ENCODE measurements at regions not wholly inside any gene's neighbourhood (a gene's known extent, or its start where the extent isn't known, plus 50 kb on each side); places are given as distances from the start of the nearest gene placed in this dataset.

GRCh38 chr2:103233691-103234090 is 471.9 kb downstream of the TMEM182 start:
- TF ChIP-seq POLR2A (IDR thresholded peaks at IDR 0.05; ENCODE audit: control extremely low read depth in 1 of 2, low read depth in 2 of 2, low read length in 2 of 2): no peak
- no peak for TF ChIP-seq SP1 (IDR thresholded peaks at IDR 0.05; ENCODE audit: low read depth, low read length)
- no peak for TF ChIP-seq EP300 (IDR thresholded peaks at IDR 0.05; ENCODE audit: borderline replicate concordance in 1 of 2, low read depth in 2 of 2, low read length in 2 of 2)
- no peak for TF ChIP-seq RAD21 (IDR thresholded peaks at IDR 0.05 in 1 of 2, conservative IDR thresholded peaks at IDR 0.05 in 1 of 2; ENCODE audit: low read depth in 2 of 2, low read length in 2 of 2)
- no peak for TF ChIP-seq JUND (IDR thresholded peaks at IDR 0.05; ENCODE audit: low read length)
- no peak for TF ChIP-seq EZH2 (IDR thresholded peaks at IDR 0.05; ENCODE audit: low read depth, low read length, severe bottlenecking)
- no peak for TF ChIP-seq USF2 (IDR thresholded peaks at IDR 0.05; ENCODE audit: low read length)
- no peak for TF ChIP-seq MAFK (IDR thresholded peaks at IDR 0.05; ENCODE audit: low read depth, low read length)
- no peak for TF ChIP-seq CTCF (IDR thresholded peaks at IDR 0.05; ENCODE audit: control extremely low read depth in 1 of 3, insufficient read depth in 1 of 3, low read depth in 1 of 3, low read length in 3 of 3)
